WERI-Rb-1 (cell line): ENCODE measurements at regions not wholly inside any gene's neighbourhood (a gene's known extent, or its start where the extent isn't known, plus 50 kb on each side); places are given as distances from the start of the nearest gene placed in this dataset.

ENCODE experiments used
- DNase-seq: peaks from one replicate; pipeline ENCODE4 v3.0.0-alpha.2; 2020
- H3K27ac ChIP-seq: fragments of 250-450 bp; sonication (Bioruptor Pico); 2 replicates; pipeline ENCODE4 v1.5.1; 2020; ENCODE audit warnings: mild to moderate bottlenecking, moderate library complexity
- H3K27me3 ChIP-seq: fragments of 250-450 bp; sonication (Bioruptor Pico); 2 replicates; pipeline ENCODE4 v1.5.1; 2021; ENCODE audit warnings: mild to moderate bottlenecking, low read depth, moderate library complexity; ENCODE audit not compliant: insufficient read depth, severe bottlenecking
- H3K36me3 ChIP-seq: fragments of 250-450 bp; sonication (Bioruptor Pico); 2 replicates; pipeline ENCODE4 v1.5.1; 2020; ENCODE audit warnings: mild to moderate bottlenecking, moderate library complexity
- H3K4me3 ChIP-seq: 2 replicates; pipeline ENCODE4 v1.5.1; 2011; ENCODE audit warnings: low read depth, mild to moderate bottlenecking, control low read depth, low read length
- H3K9me3 ChIP-seq: fragments of 250-450 bp; sonication (Bioruptor Pico); 2 replicates; pipeline ENCODE4 v1.5.1; 2021; ENCODE audit warnings: mild to moderate bottlenecking, moderate library complexity; ENCODE audit not compliant: severe bottlenecking
- CTCF ChIP-seq: IDR thresholded peaks from 2 replicates; pipeline ENCODE4 v1.5.1; 2011; ENCODE audit warnings: low read depth, mild to moderate bottlenecking, control low read depth, inconsistent platforms, low read length

GRCh38 chr14:93870377-93870776, 56.8 kb upstream of the FAM181A start:
- H3K36me3 ChIP-seq, result no peaks in the 10 kb centered on the region
- H3K4me3 ChIP-seq, result no peak overlapping the region
- no peaks in the 10 kb centered on the region for H3K9me3 ChIP-seq
- no peak overlapping the region for H3K27ac ChIP-seq
- no peak for TF ChIP-seq CTCF
- no peaks in the 10 kb centered on the region for H3K27me3 ChIP-seq
- no peak for DNase-seq

GRCh38 chr14:93869427-93869826, 57.7 kb upstream of the FAM181A start:
- H3K9me3 ChIP-seq, result no peaks in the 10 kb centered on the region
- no peaks in the 10 kb centered on the region for H3K27me3 ChIP-seq
- H3K36me3 ChIP-seq, result no peaks in the 10 kb centered on the region
- no peak overlapping the region for H3K4me3 ChIP-seq
- no peak for TF ChIP-seq CTCF
- no peak for DNase-seq
- no peak overlapping the region for H3K27ac ChIP-seq

GRCh38 chr14:93868165-93868564, 59.0 kb upstream of the FAM181A start:
- H3K27me3 ChIP-seq, result no peaks in the 10 kb centered on the region
- no peaks in the 10 kb centered on the region for H3K9me3 ChIP-seq
- no peak for DNase-seq
- H3K36me3 ChIP-seq, result no peaks in the 10 kb centered on the region
- no peak overlapping the region for H3K27ac ChIP-seq
- no peak for TF ChIP-seq CTCF
- H3K4me3 ChIP-seq, result no peak overlapping the region

GRCh38 chr14:93862265-93862664, 64.9 kb upstream of the FAM181A start:
- no peak for DNase-seq
- H3K4me3 ChIP-seq, result no peak overlapping the region
- TF ChIP-seq CTCF, result no peak
- peak overlapping the region; percentile 11; the same call in 1 of the 2 replicates for H3K27ac ChIP-seq
- no peaks in the 10 kb centered on the region for H3K27me3 ChIP-seq
- H3K9me3 ChIP-seq, result no peaks in the 10 kb centered on the region
- no peaks in the 10 kb centered on the region for H3K36me3 ChIP-seq

- Histone ChIP-seq H3K9me3 (no peaks in the 10 kb centered on the region), H3K27me3 (no peaks in the 10 kb centered on the region), H3K4me3 (no peak overlapping the region), H3K36me3 (no peaks in the 10 kb centered on the region), H3K27ac (peak overlapping the region; percentile 53)
- TF ChIP-seq CTCF, result no peak
- DNase-seq, result peak; percentile 65
Measured at GRCh38 chr14:93861836-93862235, 65.3 kb upstream of the FAM181A start.

- Histone ChIP-seq H3K27ac (no peak overlapping the region), H3K4me3 (no peak overlapping the region), H3K9me3 (no peaks in the 10 kb centered on the region), H3K27me3 (no peaks in the 10 kb centered on the region), H3K36me3 (no peaks in the 10 kb centered on the region)
- no peak for TF ChIP-seq CTCF
- peak; percentile 29 for DNase-seq
Measured at GRCh38 chr14:93859957-93860356, 67.2 kb upstream of the FAM181A start.
